ENCODE measurements at regions not wholly inside any gene's neighbourhood (a gene's known extent, or its start where the extent isn't known, plus 50 kb on each side); places are given as distances from the start of the nearest gene placed in this dataset.

- Histone ChIP-seq H3K36me3 (ENCODE audit: control insufficient read depth, insufficient read depth, low read length) (no peaks in the 10 kb centered on the region), H3K27ac (ENCODE audit: low read length) (no peak overlapping the region), H3K4me3 (ENCODE audit: low read length) (no peak overlapping the region), H3K9me3 (ENCODE audit: control insufficient read depth, insufficient read depth, low read length) (no peaks in the 10 kb centered on the region), H3K4me1 (ENCODE audit: control insufficient read depth, insufficient read depth, low read length) (no peaks in the 10 kb centered on the region), H3K27me3 (ENCODE audit: control insufficient read depth, insufficient read depth, low read length) (no peaks in the 10 kb centered on the region)
- no CpG with 5 or more reads among the region's 3 CpGs for WGBS (ENCODE audit: insufficient coverage, insufficient read length)
- DNase-seq (ENCODE audit: low read depth, low spot score) = no peak
Measured at GRCh38 chr20:48069596-48069995, 284.3 kb upstream of the SULF2 start.

GRCh38 chr20:48066851-48067250, 281.6 kb upstream of the SULF2 start:
- Histone ChIP-seq H3K4me1 (ENCODE audit: control insufficient read depth, insufficient read depth, low read length) (no peaks in the 10 kb centered on the region), H3K27me3 (ENCODE audit: control insufficient read depth, insufficient read depth, low read length) (no peaks in the 10 kb centered on the region), H3K36me3 (ENCODE audit: control insufficient read depth, insufficient read depth, low read length) (no peaks in the 10 kb centered on the region), H3K4me3 (ENCODE audit: low read length) (no peak overlapping the region), H3K9me3 (ENCODE audit: control insufficient read depth, insufficient read depth, low read length) (no peaks in the 10 kb centered on the region), H3K27ac (ENCODE audit: low read length) (no peak overlapping the region)
- WGBS (ENCODE audit: insufficient coverage, insufficient read length) = no CpG with 5 or more reads among the region's 3 CpGs
- DNase-seq (ENCODE audit: low read depth, low spot score) = no peak

- Histone ChIP-seq H3K27me3 (ENCODE audit: control insufficient read depth, insufficient read depth, low read length) (no peaks in the 10 kb centered on the region), H3K9me3 (ENCODE audit: control insufficient read depth, insufficient read depth, low read length) (no peaks in the 10 kb centered on the region), H3K4me1 (ENCODE audit: control insufficient read depth, insufficient read depth, low read length) (no peaks in the 10 kb centered on the region), H3K36me3 (ENCODE audit: control insufficient read depth, insufficient read depth, low read length) (no peaks in the 10 kb centered on the region), H3K4me3 (ENCODE audit: low read length) (no peak overlapping the region), H3K27ac (ENCODE audit: low read length) (no peak overlapping the region)
- no peak for DNase-seq (ENCODE audit: low read depth, low spot score)
- 100% methylated on average over 4 of the region's 13 CpGs for WGBS (ENCODE audit: insufficient coverage, insufficient read length)
Measured at GRCh38 chr20:48066246-48066645, 281.0 kb upstream of the SULF2 start.

- DNase-seq (ENCODE audit: low read depth, low spot score) = no peak
- Histone ChIP-seq H3K27me3 (ENCODE audit: control insufficient read depth, insufficient read depth, low read length) (no peaks in the 10 kb centered on the region), H3K4me1 (ENCODE audit: control insufficient read depth, insufficient read depth, low read length) (no peaks in the 10 kb centered on the region), H3K9me3 (ENCODE audit: control insufficient read depth, insufficient read depth, low read length) (no peaks in the 10 kb centered on the region), H3K4me3 (ENCODE audit: low read length) (no peak overlapping the region), H3K27ac (ENCODE audit: low read length) (no peak overlapping the region), H3K36me3 (ENCODE audit: control insufficient read depth, insufficient read depth, low read length) (no peaks in the 10 kb centered on the region)
- no CpG with 5 or more reads among the region's 1 CpG for WGBS (ENCODE audit: insufficient coverage, insufficient read length)
Measured at GRCh38 chr20:48065833-48066232, 280.6 kb upstream of the SULF2 start.

- DNase-seq (ENCODE audit: low read depth, low spot score) = no peak
- WGBS (ENCODE audit: insufficient coverage, insufficient read length) = no CpG with 5 or more reads among the region's 4 CpGs
- Histone ChIP-seq H3K9me3 (ENCODE audit: control insufficient read depth, insufficient read depth, low read length) (no peaks in the 10 kb centered on the region), H3K4me3 (ENCODE audit: low read length) (no peak overlapping the region), H3K27ac (ENCODE audit: low read length) (no peak overlapping the region), H3K27me3 (ENCODE audit: control insufficient read depth, insufficient read depth, low read length) (no peaks in the 10 kb centered on the region), H3K36me3 (ENCODE audit: control insufficient read depth, insufficient read depth, low read length) (no peaks in the 10 kb centered on the region), H3K4me1 (ENCODE audit: control insufficient read depth, insufficient read depth, low read length) (no peaks in the 10 kb centered on the region)
Measured at GRCh38 chr20:48064929-48065328, 279.6 kb upstream of the SULF2 start.

- Histone ChIP-seq H3K27ac (ENCODE audit: low read length) (no peak overlapping the region), H3K36me3 (ENCODE audit: control insufficient read depth, insufficient read depth, low read length) (no peaks in the 10 kb centered on the region), H3K4me1 (ENCODE audit: control insufficient read depth, insufficient read depth, low read length) (no peaks in the 10 kb centered on the region), H3K4me3 (ENCODE audit: low read length) (no peak overlapping the region), H3K27me3 (ENCODE audit: control insufficient read depth, insufficient read depth, low read length) (no peaks in the 10 kb centered on the region), H3K9me3 (ENCODE audit: control insufficient read depth, insufficient read depth, low read length) (peaks cover 3% of the 10 kb centered on the region)
- no peak for DNase-seq (ENCODE audit: low read depth, low spot score)
- 100% methylated on average over 1 of the region's 16 CpGs for WGBS (ENCODE audit: insufficient coverage, insufficient read length)
Measured at GRCh38 chr20:48060841-48061720, 275.8 kb upstream of the SULF2 start.

GRCh38 chr20:48058611-48059559, 273.6 kb upstream of the SULF2 start:
- WGBS (ENCODE audit: insufficient coverage, insufficient read length) = no CpG with 5 or more reads among the region's 31 CpGs
- H3K4me3 ChIP-seq (ENCODE audit: low read length) = no peak overlapping the region
- peaks cover 3% of the 10 kb centered on the region for H3K9me3 ChIP-seq (ENCODE audit: control insufficient read depth, insufficient read depth, low read length)
- no peak for DNase-seq (ENCODE audit: low read depth, low spot score)
- H3K27ac ChIP-seq (ENCODE audit: low read length) = no peak overlapping the region
- H3K4me1 ChIP-seq (ENCODE audit: control insufficient read depth, insufficient read depth, low read length) = no peaks in the 10 kb centered on the region
- H3K36me3 ChIP-seq (ENCODE audit: control insufficient read depth, insufficient read depth, low read length) = no peaks in the 10 kb centered on the region
- no peaks in the 10 kb centered on the region for H3K27me3 ChIP-seq (ENCODE audit: control insufficient read depth, insufficient read depth, low read length)

- WGBS (ENCODE audit: insufficient coverage, insufficient read length) = no CpG with 5 or more reads among the region's 1 CpG
- no peak for DNase-seq (ENCODE audit: low read depth, low spot score)
- Histone ChIP-seq H3K4me3 (ENCODE audit: low read length) (no peak overlapping the region), H3K36me3 (ENCODE audit: control insufficient read depth, insufficient read depth, low read length) (no peaks in the 10 kb centered on the region), H3K9me3 (ENCODE audit: control insufficient read depth, insufficient read depth, low read length) (peaks cover 3% of the 10 kb centered on the region), H3K27ac (ENCODE audit: low read length) (no peak overlapping the region), H3K27me3 (ENCODE audit: control insufficient read depth, insufficient read depth, low read length) (no peaks in the 10 kb centered on the region), H3K4me1 (ENCODE audit: control insufficient read depth, insufficient read depth, low read length) (no peaks in the 10 kb centered on the region)
Measured at GRCh38 chr20:48057739-48058138, 272.5 kb upstream of the SULF2 start.

- H3K4me3 ChIP-seq (ENCODE audit: low read length) = no peak overlapping the region
- no peaks in the 10 kb centered on the region for H3K4me1 ChIP-seq (ENCODE audit: control insufficient read depth, insufficient read depth, low read length)
- H3K36me3 ChIP-seq (ENCODE audit: control insufficient read depth, insufficient read depth, low read length) = no peaks in the 10 kb centered on the region
- H3K9me3 ChIP-seq (ENCODE audit: control insufficient read depth, insufficient read depth, low read length) = peaks cover 3% of the 10 kb centered on the region
- no peaks in the 10 kb centered on the region for H3K27me3 ChIP-seq (ENCODE audit: control insufficient read depth, insufficient read depth, low read length)
- no peak overlapping the region for H3K27ac ChIP-seq (ENCODE audit: low read length)
- no peak for DNase-seq (ENCODE audit: low read depth, low spot score)
- WGBS (ENCODE audit: insufficient coverage, insufficient read length) = no CpG with 5 or more reads among the region's 6 CpGs
Measured at GRCh38 chr20:48057251-48057650, 272.0 kb upstream of the SULF2 start.

GRCh38 chr20:48056218-48056617, 270.9 kb upstream of the SULF2 start:
- no peaks in the 10 kb centered on the region for H3K27me3 ChIP-seq (ENCODE audit: control insufficient read depth, insufficient read depth, low read length)
- peaks cover 3% of the 10 kb centered on the region for H3K9me3 ChIP-seq (ENCODE audit: control insufficient read depth, insufficient read depth, low read length)
- H3K36me3 ChIP-seq (ENCODE audit: control insufficient read depth, insufficient read depth, low read length) = no peaks in the 10 kb centered on the region
- no peak overlapping the region for H3K27ac ChIP-seq (ENCODE audit: low read length)
- no CpG with 5 or more reads among the region's 2 CpGs for WGBS (ENCODE audit: insufficient coverage, insufficient read length)
- no peak overlapping the region for H3K4me3 ChIP-seq (ENCODE audit: low read length)
- DNase-seq (ENCODE audit: low read depth, low spot score) = no peak
- no peaks in the 10 kb centered on the region for H3K4me1 ChIP-seq (ENCODE audit: control insufficient read depth, insufficient read depth, low read length)
